ENCODE measurements at regions not wholly inside any gene's neighbourhood (a gene's known extent, or its start where the extent isn't known, plus 50 kb on each side); places are given as distances from the start of the nearest gene placed in this dataset.

- TF ChIP-seq CTCF (IDR thresholded peaks at IDR 0.05) (no peak), POLR2A (IDR thresholded peaks at IDR 0.05) (no peak), POLR2AphosphoS5 (IDR thresholded peaks at IDR 0.05; ENCODE audit: insufficient read depth in 1 of 2, low read depth in 1 of 2) (no peak)
These were observed 106.3 kb upstream of the ZFHX3 start for GRCh38 chr16:73154063-73154870.

Measured in vagina (tissue), 2 donors.